GM21576 (cell line): ENCODE measurements at regions not wholly inside any gene's neighbourhood (a gene's known extent, or its start where the extent isn't known, plus 50 kb on each side); places are given as distances from the start of the nearest gene placed in this dataset.
A peak's percentile ranks its signal among the peaks of the same experiment; 100 is the strongest.
"Not testable (repeated sequence)": the region's sequence is repeated elsewhere in the genome, so short reads cannot be mapped to it uniquely, and the experiment has no call there.

Experiments
- ATAC-seq: cut with Tn5 transposase; IDR thresholded peaks from one replicate; pipeline ENCODE4 v1.9.1; 2021; ENCODE audit warnings: mild to moderate bottlenecking, moderate library complexity; ENCODE audit not compliant: unreplicated experiment

DNA sequence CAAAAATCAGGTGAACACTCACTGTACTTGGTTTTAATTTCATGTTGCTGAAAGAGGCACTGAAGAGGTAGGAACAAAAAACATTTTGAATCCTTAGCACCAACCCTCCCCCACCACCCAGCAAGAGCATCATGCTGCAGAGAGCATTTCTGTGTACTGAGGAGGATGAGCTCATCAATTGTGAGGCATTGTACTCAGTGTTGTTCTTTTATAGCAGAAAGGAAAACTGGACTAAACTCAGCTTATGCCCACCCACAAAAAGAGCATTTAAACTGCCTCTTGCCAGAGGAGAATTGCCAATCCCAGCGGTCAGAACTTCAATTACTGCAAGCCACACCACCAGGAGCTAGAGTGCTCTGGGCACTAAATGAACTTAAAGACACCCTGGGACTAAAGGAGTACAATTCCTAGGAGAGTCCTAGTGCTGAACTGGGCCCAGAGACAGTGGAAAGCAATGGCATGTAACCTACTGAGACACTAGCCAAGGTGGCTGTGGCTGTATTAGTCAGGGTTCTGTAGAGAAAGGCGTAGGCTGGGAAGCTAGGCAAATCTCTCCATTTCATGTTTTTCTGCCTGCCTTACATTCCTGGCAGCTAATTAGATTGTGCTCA is 280.7 kb upstream of the KLHL4 start:
- ATAC-seq = no peak

DNA sequence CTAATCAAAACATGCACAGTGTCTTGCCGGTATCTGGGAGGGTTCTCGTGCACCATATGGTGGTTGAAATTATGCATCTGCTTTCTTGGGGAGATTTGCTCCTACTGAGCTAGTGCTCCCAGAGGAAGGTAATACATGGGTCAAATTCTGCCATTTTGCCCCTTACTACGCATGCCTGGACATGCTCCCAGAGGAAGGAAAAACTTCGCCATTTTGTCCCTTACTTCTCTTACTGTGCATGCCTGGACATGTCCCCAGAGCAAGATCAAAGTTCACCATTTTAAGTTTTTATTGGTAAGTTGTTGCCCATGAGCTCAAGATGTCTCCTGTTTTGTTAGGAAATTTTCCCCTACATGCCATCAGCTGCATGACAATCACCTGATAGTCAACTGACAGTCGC is 252.1 kb upstream of the KLHL4 start:
- no peak for ATAC-seq

DNA sequence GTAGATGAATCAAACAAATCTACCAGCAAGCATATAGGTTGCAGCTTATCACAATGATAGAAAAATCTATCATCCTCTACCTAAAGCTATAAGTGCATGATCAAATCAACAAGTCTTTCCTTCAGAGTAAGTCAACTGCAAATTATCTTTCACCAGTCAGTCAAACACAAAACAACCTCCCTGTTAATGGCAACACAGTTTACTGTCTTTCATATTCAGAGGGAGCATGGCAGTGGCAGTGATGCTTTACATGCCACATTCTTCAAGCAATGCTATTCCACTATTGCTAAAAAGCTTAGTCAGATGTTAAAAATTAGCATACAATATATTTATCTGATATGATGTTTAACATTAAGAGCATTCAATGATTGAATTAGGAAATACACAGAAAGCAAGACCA is 245.1 kb upstream of the KLHL4 start:
- no peak for ATAC-seq

DNA sequence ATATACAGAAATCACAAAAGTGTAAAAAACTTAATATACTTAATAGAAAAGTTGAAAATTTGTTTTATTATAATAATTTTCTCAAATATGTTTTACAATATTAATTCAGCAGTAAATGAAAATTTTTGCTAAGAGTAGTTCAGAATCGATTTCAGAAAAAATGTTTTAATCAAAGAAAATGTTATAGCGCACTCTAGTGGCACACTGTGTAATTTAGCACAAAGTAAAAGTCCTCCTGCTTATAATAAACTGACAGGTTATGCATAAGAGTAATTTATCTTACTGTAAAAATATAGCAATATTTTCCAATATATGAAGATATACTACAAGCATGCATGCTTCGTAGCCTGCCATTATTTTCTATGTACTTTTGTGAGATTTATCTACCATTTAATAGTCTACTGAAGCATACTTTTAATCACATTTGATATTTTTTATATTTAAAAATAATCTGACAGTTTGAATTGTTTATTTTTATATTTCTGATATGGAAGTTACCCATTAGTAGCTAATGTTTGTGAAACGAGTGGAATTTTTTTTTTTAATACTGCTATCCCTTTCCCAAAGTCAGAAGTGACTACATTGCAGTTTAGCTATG is 217.9 kb upstream of the KLHL4 start:
- ATAC-seq = no peak

DNA sequence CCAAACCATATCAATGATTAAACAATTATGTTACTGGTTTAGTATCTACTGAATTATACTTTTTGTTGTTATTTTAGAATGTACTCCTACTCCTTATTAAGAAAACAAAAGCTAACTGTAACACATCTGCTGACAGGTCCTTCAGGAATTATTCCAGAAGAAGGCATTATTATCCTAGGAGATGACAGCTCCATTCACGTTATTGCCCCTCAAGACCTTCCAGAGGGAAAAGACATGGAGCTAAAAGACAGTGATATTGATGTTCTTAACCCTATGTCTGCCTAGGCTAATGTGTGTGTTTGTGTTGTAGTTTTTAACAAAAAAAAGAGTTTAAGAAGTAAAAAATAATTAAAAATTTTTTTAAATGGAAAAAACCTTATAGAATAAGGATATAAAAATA is 206.8 kb upstream of the KLHL4 start:
- no peak for ATAC-seq

DNA sequence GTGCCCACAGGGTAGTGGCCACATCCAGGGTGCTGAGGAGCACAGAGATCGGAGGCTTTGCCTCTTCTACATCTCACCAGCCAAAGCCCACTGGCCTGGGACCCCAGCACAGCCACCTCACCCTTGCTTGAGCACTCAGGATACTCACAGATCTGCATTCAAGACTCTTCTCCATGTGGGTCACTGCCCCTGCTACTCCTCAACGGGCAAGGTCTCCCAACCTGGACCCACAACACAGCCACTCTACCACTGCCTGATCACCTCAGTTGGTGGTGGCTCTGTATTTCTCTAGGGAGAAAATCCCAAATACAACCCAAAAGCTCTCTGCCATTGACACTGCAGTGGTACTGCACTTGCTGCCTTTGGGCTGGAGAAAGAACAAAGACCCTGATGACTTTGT is 190.3 kb upstream of the KLHL4 start:
- no peak for ATAC-seq

DNA sequence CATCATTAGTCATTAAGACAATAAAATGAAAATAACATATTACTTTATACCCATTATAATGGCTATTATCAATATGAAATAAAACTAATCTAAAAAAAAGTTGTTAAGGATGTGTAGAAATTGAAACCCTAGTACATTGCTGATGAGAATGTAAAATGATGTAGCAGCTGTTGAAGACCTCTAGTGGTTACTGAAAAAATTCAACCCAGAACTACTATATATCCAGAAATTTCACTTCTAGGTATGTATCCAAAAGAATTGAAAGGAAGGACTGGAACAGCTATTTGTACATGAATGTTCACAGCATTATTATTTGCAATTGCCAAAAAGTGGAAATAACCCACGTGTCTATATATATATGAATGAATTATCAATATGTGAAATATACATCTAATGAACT is 180.3 kb upstream of the KLHL4 start:
- ATAC-seq = no peak

DNA sequence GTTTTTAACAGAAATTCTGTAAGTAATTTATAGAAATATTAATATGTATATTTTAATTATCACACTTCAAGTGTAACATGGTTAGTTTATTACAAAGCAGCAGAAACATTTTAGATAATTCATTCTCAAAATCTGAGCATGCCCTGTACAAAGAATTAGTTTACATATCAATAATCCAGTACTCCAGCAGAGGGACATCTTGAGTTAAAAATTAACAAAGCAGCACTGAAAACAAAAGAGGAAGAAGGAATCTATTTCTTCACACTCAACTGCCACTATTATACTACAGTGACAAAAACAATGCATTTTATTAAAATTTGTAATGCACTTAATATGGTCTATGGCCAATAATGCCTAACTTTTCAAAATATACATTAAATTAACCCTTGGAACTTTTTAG is 179.1 kb upstream of the KLHL4 start:
- peak; percentile 87 for ATAC-seq

DNA sequence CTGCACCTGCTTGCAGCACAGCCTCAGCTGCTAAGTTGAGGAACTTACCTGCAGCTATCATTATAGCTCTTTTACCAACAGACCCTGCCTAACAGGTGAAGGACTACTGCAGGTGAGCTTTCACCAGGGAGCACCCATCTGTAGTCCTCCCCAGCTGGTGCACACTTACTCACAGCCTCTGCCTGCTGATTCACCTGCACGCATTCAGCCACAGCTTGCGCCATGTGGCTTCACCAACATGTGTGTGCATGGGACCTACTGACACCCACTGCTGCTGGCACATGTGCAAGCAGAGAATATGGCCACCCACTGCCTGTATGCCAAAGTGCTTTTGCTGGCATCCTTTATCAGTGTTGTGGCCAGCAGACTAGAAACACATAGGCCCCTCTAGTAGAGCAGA is 146.7 kb upstream of the KLHL4 start:
- ATAC-seq = no peak

DNA sequence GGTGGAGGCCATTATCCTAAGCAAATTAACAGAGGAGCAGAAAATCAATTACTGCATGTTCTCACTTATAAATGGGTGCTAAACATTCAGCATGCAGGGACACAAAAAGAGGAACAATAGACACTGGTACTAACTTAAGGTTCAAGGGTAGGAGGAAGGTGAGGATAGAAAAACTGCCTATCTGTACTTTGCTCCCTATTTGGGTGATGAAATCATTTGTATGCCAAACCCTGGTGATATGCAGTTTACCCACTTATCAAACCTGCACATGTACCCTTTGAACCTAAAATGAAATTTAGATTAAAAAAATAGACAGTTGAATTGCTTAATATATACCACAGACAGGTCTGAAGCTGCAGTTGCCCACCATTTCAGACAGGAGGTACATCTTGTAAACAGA is 143.3 kb upstream of the KLHL4 start:
- no peak for ATAC-seq

DNA sequence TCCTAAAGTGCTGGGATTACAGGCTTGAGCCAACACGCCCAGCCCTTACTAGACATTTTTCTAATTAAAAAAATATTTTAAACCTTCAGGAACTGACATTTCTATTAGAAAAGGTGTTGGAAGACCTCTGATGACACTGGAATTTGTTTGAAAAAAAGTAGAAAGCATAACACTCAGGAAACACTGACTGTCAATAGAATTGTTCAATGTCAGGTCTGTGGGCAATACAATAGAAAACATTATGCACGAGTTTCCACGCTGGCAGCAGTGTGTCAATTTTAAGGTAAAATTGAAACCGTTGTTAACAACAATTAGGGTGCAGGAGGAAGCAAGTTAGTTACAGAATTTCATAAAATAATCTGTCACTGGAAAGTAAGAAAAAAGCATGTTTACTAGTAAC is 140.7 kb upstream of the KLHL4 start:
- no peak for ATAC-seq

DNA sequence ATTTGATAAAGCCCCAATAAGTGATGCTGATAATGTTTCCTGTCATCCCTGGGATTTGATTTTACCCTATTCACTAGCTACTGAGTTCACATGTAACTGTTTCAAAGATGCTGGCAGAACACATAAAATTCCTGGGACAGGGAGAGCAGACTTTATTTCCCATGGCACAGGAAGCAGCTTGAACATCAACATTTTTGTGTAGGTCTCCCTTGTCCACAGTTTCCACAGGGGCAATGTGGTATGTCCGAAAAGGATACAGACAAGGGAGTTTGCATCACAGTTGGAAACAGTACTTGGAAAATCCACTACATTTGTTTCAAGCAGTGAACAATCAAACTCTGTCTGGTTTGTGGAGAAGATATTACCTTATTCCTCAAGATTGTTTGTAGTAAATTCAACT is 129.2 kb upstream of the KLHL4 start:
- ATAC-seq = no peak

DNA sequence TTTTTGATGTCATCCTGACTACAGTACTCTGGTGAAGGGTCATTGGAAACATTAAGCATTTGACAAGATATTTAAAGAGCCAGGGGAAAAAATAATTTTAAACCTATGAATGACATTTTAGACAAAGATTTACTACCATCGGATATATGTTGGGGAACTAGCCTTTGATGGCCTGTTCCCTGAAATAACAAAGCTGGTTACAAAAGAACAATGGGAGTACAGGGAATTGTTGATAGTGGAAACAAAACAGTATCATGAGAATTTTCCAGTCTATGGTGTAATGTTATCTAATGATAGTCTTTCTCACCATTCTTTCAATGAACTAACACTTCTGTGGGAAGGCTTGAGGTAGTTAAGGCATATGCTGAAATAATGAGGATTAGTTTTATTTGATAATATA is 125.9 kb upstream of the KLHL4 start:
- ATAC-seq = no peak

DNA sequence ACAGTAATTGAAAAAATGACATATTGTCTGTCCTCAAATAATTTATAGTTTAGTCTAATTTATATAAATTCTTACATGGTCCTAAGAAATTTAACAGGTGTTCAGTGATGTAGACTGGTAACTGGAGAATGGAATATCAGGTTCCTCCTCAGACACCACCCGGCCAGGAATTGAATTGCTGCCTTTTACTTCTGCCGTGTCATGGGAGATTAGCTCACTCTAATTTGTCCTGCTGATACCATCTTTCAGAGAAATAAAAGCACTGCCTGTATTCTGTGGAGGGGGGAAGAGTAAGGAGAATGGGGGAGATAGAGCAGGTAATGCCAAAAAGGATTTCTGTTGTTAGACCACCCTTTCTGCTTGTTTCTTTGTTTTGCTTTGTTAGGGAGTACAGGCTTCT is 125.2 kb upstream of the KLHL4 start:
- no peak for ATAC-seq

DNA sequence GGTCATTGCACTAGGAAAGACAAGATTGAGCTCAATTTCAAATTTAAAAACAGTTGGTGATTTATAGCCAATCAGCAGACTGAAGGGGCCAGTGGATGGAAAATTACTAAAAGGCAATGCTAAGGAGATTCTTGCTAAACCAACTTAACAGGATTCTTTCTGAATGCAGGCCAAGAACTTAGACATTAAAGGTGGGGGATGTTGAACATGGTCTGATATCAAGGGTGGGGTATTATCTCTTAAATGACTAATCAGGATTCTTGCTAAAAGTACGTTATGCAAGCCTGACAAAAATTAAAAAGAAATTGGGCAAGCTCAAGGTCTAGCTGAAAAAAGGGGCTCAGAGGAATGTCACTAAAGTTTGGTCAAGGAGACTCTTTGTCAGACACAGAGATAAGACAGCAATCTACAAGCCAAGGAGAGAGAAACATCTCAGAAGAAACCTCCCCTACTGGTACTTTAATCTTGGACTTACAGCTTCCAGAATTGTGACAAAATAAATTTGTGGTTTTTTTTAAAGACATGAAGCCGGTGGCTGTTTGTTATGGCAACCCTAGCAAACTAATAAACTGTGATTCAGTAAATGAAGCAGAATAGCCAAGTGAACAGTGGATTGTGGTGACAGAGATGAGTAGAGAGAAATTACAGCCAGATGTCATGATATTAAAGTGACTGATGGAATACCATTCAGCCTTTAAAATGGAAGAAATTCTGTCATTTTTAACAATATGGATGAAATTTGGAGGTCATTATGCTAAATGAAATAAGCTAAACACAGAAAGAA is 120.3 kb upstream of the KLHL4 start:
- no peak for ATAC-seq

DNA sequence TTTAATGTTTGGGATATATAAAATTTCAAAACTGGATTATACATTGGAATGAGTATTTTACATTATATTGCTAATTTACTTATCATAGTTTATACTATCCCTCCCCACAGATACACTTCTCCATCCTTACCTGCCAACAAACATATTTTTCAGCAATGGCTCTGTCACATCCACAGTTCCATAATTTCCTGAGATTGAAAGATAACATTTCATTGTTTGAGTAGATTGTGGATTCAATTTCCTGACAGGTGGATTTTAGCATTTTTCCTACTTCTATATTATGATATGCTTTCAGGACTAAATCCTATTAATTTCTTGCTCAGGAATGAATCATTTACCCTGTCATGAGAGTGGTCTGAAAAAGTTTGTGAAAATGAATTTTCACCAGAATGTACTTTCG is 115.3 kb upstream of the KLHL4 start:
- ATAC-seq = no peak

DNA sequence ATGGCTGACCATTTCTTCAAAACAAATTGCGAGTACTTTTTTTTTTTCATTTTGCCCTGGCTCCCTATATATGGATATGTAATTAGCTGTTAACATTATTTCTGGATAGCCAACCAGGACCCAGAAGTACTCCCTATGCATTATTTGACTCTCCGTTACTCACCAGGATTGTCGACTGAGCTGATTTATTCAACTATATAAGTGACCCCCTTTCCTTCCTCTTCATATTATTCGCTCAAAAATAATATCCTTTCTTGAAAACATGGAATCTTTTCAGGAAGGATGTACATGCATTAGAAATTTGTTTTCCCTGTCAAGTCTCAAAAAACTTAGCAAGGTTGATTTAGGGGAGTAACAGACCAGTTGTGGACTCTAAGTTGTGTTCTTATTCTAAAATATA is 114.1 kb upstream of the KLHL4 start:
- no peak for ATAC-seq

DNA sequence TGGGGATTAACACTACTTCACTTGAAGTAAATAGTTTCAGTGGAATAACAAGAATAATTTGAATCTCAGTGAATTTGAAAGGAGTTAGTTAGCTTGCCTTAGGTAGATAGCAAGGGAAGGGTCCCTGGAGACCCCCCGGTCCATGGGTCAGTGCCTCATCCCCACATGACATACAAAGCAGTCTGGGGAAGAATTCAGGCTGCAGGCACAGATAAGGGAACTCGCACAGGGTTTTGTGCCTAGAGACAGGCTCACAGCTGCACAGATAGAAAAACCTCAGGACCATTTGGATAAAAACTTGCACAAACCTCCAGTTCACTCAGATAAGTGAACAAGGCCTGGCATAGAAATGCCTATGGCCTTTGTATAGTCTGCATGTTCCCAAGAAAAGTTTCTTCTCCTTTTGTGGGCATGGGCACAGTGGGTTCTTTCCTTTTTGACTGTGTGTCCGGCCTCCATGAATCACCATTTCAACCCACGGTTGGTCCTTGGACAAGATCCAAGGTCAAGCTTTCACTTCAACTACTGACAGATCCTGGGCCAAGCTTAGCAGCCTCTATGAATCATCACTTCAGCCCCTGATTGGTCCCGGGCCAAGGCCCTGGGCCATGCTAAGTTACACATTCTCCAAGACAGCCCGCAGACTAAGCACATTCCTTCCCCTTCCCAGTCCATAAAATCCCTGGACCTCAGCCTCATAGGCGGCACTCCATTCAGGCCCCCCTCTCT is 108.3 kb upstream of the KLHL4 start:
- no peak for ATAC-seq

DNA sequence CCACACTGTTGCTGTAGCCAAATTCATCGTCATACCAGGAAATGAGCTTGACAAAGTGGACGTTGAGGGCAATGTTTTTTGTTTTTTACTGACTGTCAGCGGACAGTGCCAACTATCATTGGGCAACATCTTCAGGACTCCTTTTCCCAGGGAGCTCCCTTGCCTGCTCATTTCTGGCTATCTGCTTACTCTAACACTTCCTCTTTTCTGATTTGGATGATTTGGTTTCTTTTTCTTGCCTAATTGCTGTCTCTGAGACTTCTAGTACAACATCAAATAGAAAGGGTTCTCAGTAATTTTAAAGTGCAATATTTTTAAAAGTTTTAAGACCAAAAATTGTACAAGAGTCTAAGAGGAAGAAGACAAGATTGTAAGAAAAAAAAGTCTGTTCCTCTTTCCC is 92.0 kb upstream of the KLHL4 start:
- ATAC-seq = no peak

DNA sequence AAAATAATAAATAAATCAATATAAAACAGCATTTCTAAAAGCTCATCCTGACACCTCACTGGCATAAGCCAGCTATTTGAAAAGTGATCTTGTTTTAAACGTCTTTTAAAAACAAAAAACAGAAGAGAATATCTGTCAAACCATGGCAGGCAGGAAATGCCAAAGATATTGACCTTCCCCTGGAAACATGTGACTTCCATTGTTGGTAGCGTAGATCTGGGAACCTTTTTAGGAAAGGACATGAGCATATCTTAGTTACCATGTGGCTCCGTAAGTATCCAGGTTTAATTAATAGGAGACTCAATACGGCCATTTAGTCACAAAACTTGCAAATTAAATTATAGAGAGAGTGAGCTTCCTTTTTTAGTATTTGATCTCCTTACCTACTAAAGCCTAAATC is 83.0 kb upstream of the KLHL4 start:
- ATAC-seq = no peak

DNA sequence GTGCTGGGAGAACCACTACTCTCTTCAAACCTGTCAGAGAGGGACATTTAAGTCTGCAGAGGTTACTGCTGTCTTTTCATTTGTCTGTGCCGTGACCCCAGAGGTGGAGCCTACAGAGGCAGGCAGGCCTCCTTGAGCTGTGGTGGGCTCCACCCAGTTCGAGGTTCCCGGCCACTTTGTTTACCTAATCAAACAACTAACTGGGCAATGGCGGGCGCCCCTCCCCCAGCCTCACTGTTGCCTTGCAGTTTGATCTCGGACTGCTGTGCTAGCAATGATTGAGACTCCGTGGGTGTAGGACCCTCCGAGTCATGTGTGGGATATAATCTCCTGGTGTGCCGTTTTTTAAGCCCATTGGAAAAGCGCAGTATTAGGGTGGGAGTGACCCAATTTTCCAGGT is 69.0 kb upstream of the KLHL4 start:
- ATAC-seq = not testable (repeated sequence)

DNA sequence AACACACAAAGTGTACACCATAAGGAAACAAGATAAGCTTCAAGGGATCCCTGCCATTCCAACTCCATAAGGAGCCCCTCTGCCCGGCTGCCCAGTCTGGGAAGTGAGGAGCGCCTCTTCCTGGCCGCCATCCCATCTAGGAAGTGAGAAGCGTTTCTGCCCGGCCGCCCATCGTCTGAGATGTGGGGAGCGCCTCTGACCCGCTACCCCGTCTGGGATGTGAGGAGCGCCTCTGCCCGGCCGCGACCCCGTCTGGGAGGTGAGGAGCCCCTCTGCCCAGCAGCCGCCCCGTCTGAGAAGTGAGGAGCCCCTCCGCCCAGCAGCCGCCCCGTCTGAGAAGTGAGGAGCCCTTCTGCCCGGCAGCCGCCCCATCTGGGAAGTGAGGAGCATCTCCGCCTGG is 51.8 kb upstream of the KLHL4 start:
- ATAC-seq = not testable (repeated sequence)
